ENCODE measurements at regions not wholly inside any gene's neighbourhood (a gene's known extent, or its start where the extent isn't known, plus 50 kb on each side); places are given as distances from the start of the nearest gene placed in this dataset.

DNA sequence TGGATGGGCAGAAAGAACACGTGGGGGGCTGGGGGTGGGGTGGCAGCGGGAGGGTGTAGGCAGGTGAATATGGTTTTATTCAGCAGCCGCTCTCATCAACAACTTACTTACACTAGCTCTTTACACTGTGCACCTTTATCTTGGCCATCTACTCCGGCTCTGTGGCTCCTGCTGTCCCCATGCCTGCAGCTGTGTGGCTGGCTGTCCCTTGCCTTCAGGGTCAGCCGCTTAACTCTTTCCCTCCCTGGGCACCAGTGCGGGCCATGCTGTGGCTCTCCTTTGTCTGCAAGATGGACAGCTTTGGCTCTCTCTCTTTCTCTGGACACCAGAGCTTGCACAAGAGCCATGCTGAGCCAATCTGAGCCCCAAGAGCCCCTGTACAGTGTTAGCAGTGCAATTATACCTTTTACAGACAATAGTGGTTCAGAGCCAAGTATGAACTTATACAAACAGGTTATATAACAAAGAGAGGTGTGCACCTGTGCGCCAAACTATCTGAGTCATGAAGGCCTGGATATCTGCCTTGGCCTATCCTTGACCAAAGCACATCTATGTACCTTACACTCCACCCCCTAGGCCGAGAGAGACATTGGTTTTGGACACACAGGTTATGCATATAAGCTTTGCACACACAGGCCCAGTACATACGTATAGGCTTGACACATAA lies 94.3 kb upstream of the CTSC start:
- no peak for TF ChIP-seq POLR2A (IDR thresholded peaks at IDR 0.05; ENCODE audit: low read length)
- no peak for TF ChIP-seq GATA1 (IDR thresholded peaks at IDR 0.05; ENCODE audit: low read depth, low read length)

Data from erythroblast (primary cell).